ENCODE measurements at regions not wholly inside any gene's neighbourhood (a gene's known extent, or its start where the extent isn't known, plus 50 kb on each side); places are given as distances from the start of the nearest gene placed in this dataset.

DNA sequence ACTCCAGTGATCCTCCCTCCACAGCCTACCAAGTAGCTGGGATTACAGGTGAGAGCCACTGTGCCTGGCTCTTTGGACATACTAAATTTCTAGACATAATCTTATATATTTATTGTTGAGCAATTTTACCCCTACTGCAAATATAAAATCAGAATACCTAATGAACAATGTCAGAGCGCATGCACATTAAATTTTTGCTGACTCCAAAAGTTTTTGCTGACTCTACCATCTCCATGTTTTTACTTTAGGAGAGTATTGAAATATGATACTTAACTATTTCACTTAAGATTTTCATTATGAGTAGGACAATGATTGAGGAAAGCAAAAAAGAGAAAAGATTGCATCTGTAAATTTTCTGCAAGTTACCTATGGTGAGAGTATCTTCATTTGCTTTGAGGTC lies 402.3 kb downstream of the LRRC70 start:
- H3K18ac ChIP-seq (ENCODE audit: extremely low read depth, low read length) = no peak overlapping the region
- DNase-seq (ENCODE audit: low read depth in 1 of 2, low spot score in 2 of 2) (no peak), FAIRE-seq (no peak)
- peaks cover 0 to 4% (median under 1%) of the 10 kb centered on the region in 4 experiments; a peak in 3 of 7 replicates for H3K4me1 ChIP-seq (replicated peaks in 1 of 4; ENCODE audit: control insufficient read depth in 3 of 4, insufficient read depth in 4 of 4, low read length in 3 of 4)
- CTCF ChIA-PET (ENCODE audit: partially characterized antibody) = interaction anchor here (0.7 kb wide), 1 partner anchor 21 kb away, joined by 6 read pairs; no protein-coding TSS in a partner anchor
- H3K27ac ChIP-seq (ENCODE audit: low read depth, low read length) = no peak overlapping the region
- no peak overlapping the region for H3K4ac ChIP-seq (replicated peaks; ENCODE audit: insufficient read length, low read depth, low read length)
- no peaks in the 10 kb centered on the region for H4K20me1 ChIP-seq (replicated peaks in 1 of 2; ENCODE audit: control insufficient read depth in 1 of 2, insufficient read depth in 2 of 2, low read length in 2 of 2)
- H2BK20ac ChIP-seq (ENCODE audit: low read length) = no peak overlapping the region
- H3K4me3 ChIP-seq (ENCODE audit: extremely low read depth in 1 of 4, insufficient read depth in 2 of 4, low read depth in 3 of 4, low read length in 4 of 4) = no peak overlapping the region
- no peak overlapping the region for H3K23ac ChIP-seq (ENCODE audit: insufficient read length)
- no peaks in the 10 kb centered on the region; a peak in 1 of 4 replicates for H3K9me3 ChIP-seq (ENCODE audit: insufficient read depth in 2 of 2, low read depth in 1 of 2, low read length in 1 of 2)
- no peaks in the 10 kb centered on the region for H3K79me1 ChIP-seq (ENCODE audit: low read depth, low read length)
- H3K56ac ChIP-seq (replicated peaks; ENCODE audit: insufficient read length, low read depth, low read length) = no peak overlapping the region
- H2AFZ ChIP-seq (ENCODE audit: low read length) = no peak overlapping the region
- no peak overlapping the region for H2BK15ac ChIP-seq (ENCODE audit: low read length)
- no peaks in the 10 kb centered on the region for H3K79me2 ChIP-seq (ENCODE audit: control insufficient read depth in 1 of 2, insufficient read depth in 2 of 2, low read length in 2 of 2)
- H3K14ac ChIP-seq (ENCODE audit: insufficient read length) = no peak overlapping the region
- no peaks in the 10 kb centered on the region for H3K36me3 ChIP-seq (ENCODE audit: control insufficient read depth in 2 of 4, insufficient read depth in 4 of 4, low read length in 3 of 4)
- no peak overlapping the region for H2BK120ac ChIP-seq (replicated peaks; ENCODE audit: low read depth, low read length)
- no peak overlapping the region for H2BK5ac ChIP-seq (ENCODE audit: low read depth, low read length)
- no peak overlapping the region for H4K91ac ChIP-seq (replicated peaks; ENCODE audit: insufficient read length, low read length)
- H2AK5ac ChIP-seq (ENCODE audit: low read depth, low read length) = no peak overlapping the region
- no peak overlapping the region for H3K9ac ChIP-seq (replicated peaks in 1 of 4; ENCODE audit: extremely low read depth in 1 of 4, low read depth in 3 of 4, low read length in 3 of 4)
- no peak overlapping the region for H4K5ac ChIP-seq (ENCODE audit: insufficient read length, low read depth, low read length)
- no peak overlapping the region for H2BK12ac ChIP-seq (ENCODE audit: low read depth, low read length)
- no peaks in the 10 kb centered on the region for H3K23me2 ChIP-seq (ENCODE audit: low read depth, low read length)
- H3K27me3 ChIP-seq (replicated peaks in 1 of 4; ENCODE audit: control insufficient read depth in 3 of 4, extremely low read depth in 1 of 4, insufficient read depth in 3 of 4, low read length in 3 of 4) = no peaks in the 10 kb centered on the region
- POLR2A ChIA-PET (ENCODE audit: partially characterized antibody) = no interaction called here
- no peak overlapping the region for H4K8ac ChIP-seq (ENCODE audit: extremely low read depth, insufficient read depth, low read length)
- 93% methylated on average over 1 of the region's 1 CpG; no CpG with 5 or more reads in 1 of the 2 experiments for WGBS, 2 experiments (ENCODE audit: extremely low coverage in 1 of 2, insufficient coverage in 1 of 2, insufficient read length in 1 of 2, insufficient replicate concordance in 2 of 2, low coverage in 1 of 2, low lambda C conversion rate in 2 of 2, missing lambda C conversion rate in 1 of 2)
- no peak overlapping the region for H3K4me2 ChIP-seq (ENCODE audit: insufficient read depth in 1 of 2, low read depth in 2 of 2, low read length in 2 of 2)
- TF ChIP-seq GABPA (IDR thresholded peaks at IDR 0.05; ENCODE audit: borderline replicate concordance, insufficient read depth, low read length) = no peak
- TF ChIP-seq SIRT6 (IDR thresholded peaks at IDR 0.05; ENCODE audit: low read length) = no peak
- no peak for TF ChIP-seq POLR2AphosphoS5 (IDR thresholded peaks at IDR 0.05; ENCODE audit: low read depth, low read length)
- no peak for TF ChIP-seq CEBPB (IDR thresholded peaks at IDR 0.05; ENCODE audit: low read depth, low read length)
- no peak for TF ChIP-seq TEAD4 (IDR thresholded peaks at IDR 0.05; ENCODE audit: low read depth, low read length)
- no peak for TF ChIP-seq ZNF274 (IDR thresholded peaks at IDR 0.05; ENCODE audit: borderline replicate concordance, extremely low read depth, low read length)
- TF ChIP-seq CBX5 (IDR thresholded peaks at IDR 0.05; ENCODE audit: low read depth, low read length) = no peak
- no peak for TF ChIP-seq NANOG (IDR thresholded peaks at IDR 0.05; ENCODE audit: insufficient read depth, low read depth, low read length, poor library complexity, severe bottlenecking)
- TF ChIP-seq MAFK (IDR thresholded peaks at IDR 0.05; ENCODE audit: low read depth, low read length) = no peak
- no peak for TF ChIP-seq SUZ12 (IDR thresholded peaks at IDR 0.05; ENCODE audit: low read length)
- no peak for TF ChIP-seq EZH2 (IDR thresholded peaks at IDR 0.05; ENCODE audit: low read depth, low read length, severe bottlenecking)
- no peak for TF ChIP-seq RAD21 (IDR thresholded peaks at IDR 0.05 in 1 of 2, conservative IDR thresholded peaks at IDR 0.05 in 1 of 2; ENCODE audit: low read depth in 2 of 2, low read length in 2 of 2)
- TF ChIP-seq BCL11A (IDR thresholded peaks at IDR 0.05; ENCODE audit: low read depth in 2 of 2, low read length in 2 of 2) = no peak
- no peak for TF ChIP-seq SP4 (IDR thresholded peaks at IDR 0.05; ENCODE audit: low read length)
- TF ChIP-seq EGR1 (IDR thresholded peaks at IDR 0.05; ENCODE audit: borderline replicate concordance, low read depth, low read length) = no peak
- TF ChIP-seq POU5F1 (IDR thresholded peaks at IDR 0.05; ENCODE audit: low read depth, low read length) = no peak

Data from H1 (cell line).